HUES6 (cell line): ENCODE measurements at regions not wholly inside any gene's neighbourhood (a gene's known extent, or its start where the extent isn't known, plus 50 kb on each side); places are given as distances from the start of the nearest gene placed in this dataset.

ENCODE experiments used
- H3K27ac ChIP-seq: 2 replicates; pipeline ENCODE4 v1.7.0; 2013; ENCODE audit warnings: low read depth, mild to moderate bottlenecking, low read length, inconsistent platforms
- H3K27me3 ChIP-seq: 2 replicates; pipeline ENCODE4 v1.6.1; 2013; ENCODE audit warnings: low read length; ENCODE audit not compliant: control insufficient read depth, insufficient read depth
- H3K36me3 ChIP-seq: 2 replicates; pipeline ENCODE4 v1.6.1; 2013; ENCODE audit warnings: low read length; ENCODE audit not compliant: control insufficient read depth, insufficient read depth
- H3K4me1 ChIP-seq: 2 replicates; pipeline ENCODE4 v1.6.1; 2013; ENCODE audit warnings: low read length; ENCODE audit not compliant: control insufficient read depth, insufficient read depth
- H3K4me3 ChIP-seq: 2 replicates; pipeline ENCODE4 v1.5.1; 2013; ENCODE audit warnings: low read depth, low read length
- H3K9ac ChIP-seq: one replicate; pipeline ENCODE4 v1.6.1; 2013; ENCODE audit warnings: mild to moderate bottlenecking, low read length
- H3K9me3 ChIP-seq: 2 replicates; pipeline ENCODE4 v1.6.1; 2013; ENCODE audit warnings: low read depth, low read length; ENCODE audit not compliant: control insufficient read depth, insufficient read depth

GRCh38 chr2:60167089-60167488, 386.4 kb downstream of the BCL11A start:
- Histone ChIP-seq H3K4me3 (no peak overlapping the region), H3K27me3 (no peaks in the 10 kb centered on the region), H3K9me3 (no peaks in the 10 kb centered on the region)

GRCh38 chr2:60163691-60164090, 389.8 kb downstream of the BCL11A start:
- Histone ChIP-seq H3K9ac (no peak overlapping the region), H3K4me1 (no peaks in the 10 kb centered on the region), H3K36me3 (no peaks in the 10 kb centered on the region)

More at GRCh38 chr2:60167089-60167488, 386.4 kb downstream of the BCL11A start:
- Histone ChIP-seq H3K27ac (no peak overlapping the region), H3K4me1 (no peaks in the 10 kb centered on the region), H3K9ac (no peak overlapping the region), H3K36me3 (no peaks in the 10 kb centered on the region)

GRCh38 chr2:60159519-60159918, 393.9 kb downstream of the BCL11A start:
- no peaks in the 10 kb centered on the region for H3K27me3 ChIP-seq
- H3K27ac ChIP-seq: no peak overlapping the region
- no peak overlapping the region for H3K9ac ChIP-seq
- H3K4me3 ChIP-seq: no peak overlapping the region
- H3K9me3 ChIP-seq: no peaks in the 10 kb centered on the region
- H3K4me1 ChIP-seq: no peaks in the 10 kb centered on the region
- no peaks in the 10 kb centered on the region for H3K36me3 ChIP-seq

More at GRCh38 chr2:60163691-60164090, 389.8 kb downstream of the BCL11A start:
- Histone ChIP-seq H3K9me3 (no peaks in the 10 kb centered on the region), H3K27ac (no peak overlapping the region), H3K27me3 (no peaks in the 10 kb centered on the region), H3K4me3 (no peak overlapping the region)

- H3K9ac ChIP-seq: no peak overlapping the region
- no peaks in the 10 kb centered on the region for H3K4me1 ChIP-seq
- H3K4me3 ChIP-seq: no peak overlapping the region
- no peak overlapping the region for H3K27ac ChIP-seq
- no peaks in the 10 kb centered on the region for H3K9me3 ChIP-seq
- no peaks in the 10 kb centered on the region for H3K36me3 ChIP-seq
- no peaks in the 10 kb centered on the region for H3K27me3 ChIP-seq
Observed at GRCh38 chr2:60158262-60158661, 395.2 kb downstream of the BCL11A start.

- H3K9ac ChIP-seq: no peak overlapping the region
- no peaks in the 10 kb centered on the region for H3K36me3 ChIP-seq
- no peaks in the 10 kb centered on the region for H3K4me1 ChIP-seq
- no peak overlapping the region for H3K27ac ChIP-seq
- H3K4me3 ChIP-seq: no peak overlapping the region
- H3K27me3 ChIP-seq: no peaks in the 10 kb centered on the region
- peaks cover 6% of the 10 kb centered on the region; the same call in 1 of the 2 replicates for H3K9me3 ChIP-seq
Observed at GRCh38 chr2:60157283-60157682, 396.2 kb downstream of the BCL11A start.

- Histone ChIP-seq H3K4me3 (no peak overlapping the region), H3K9me3 (peaks cover 6% of the 10 kb centered on the region; the same call in 1 of the 2 replicates), H3K27me3 (no peaks in the 10 kb centered on the region), H3K27ac (no peak overlapping the region), H3K36me3 (no peaks in the 10 kb centered on the region), H3K4me1 (no peaks in the 10 kb centered on the region), H3K9ac (no peak overlapping the region)
Observed at GRCh38 chr2:60154142-60154541, 399.3 kb downstream of the BCL11A start.

- H3K27ac ChIP-seq: no peak overlapping the region
- H3K4me1 ChIP-seq: no peaks in the 10 kb centered on the region
- H3K9me3 ChIP-seq: peaks cover 9% of the 10 kb centered on the region; the same call in 1 of the 2 replicates
- no peak overlapping the region for H3K4me3 ChIP-seq
- H3K36me3 ChIP-seq: no peaks in the 10 kb centered on the region
- no peak overlapping the region for H3K9ac ChIP-seq
- no peaks in the 10 kb centered on the region for H3K27me3 ChIP-seq
Observed at GRCh38 chr2:60152226-60152833, 401.1 kb downstream of the BCL11A start.

- Histone ChIP-seq H3K27me3 (no peaks in the 10 kb centered on the region), H3K9ac (no peak overlapping the region), H3K4me3 (no peak overlapping the region), H3K36me3 (no peaks in the 10 kb centered on the region), H3K27ac (no peak overlapping the region), H3K9me3 (peaks cover 11% of the 10 kb centered on the region; the same call in 1 of the 2 replicates), H3K4me1 (no peaks in the 10 kb centered on the region)
Observed at GRCh38 chr2:60149176-60149575, 404.3 kb downstream of the BCL11A start.

GRCh38 chr2:60148716-60149115, 404.7 kb downstream of the BCL11A start:
- Histone ChIP-seq H3K4me1 (no peaks in the 10 kb centered on the region), H3K9ac (no peak overlapping the region), H3K4me3 (no peak overlapping the region), H3K9me3 (peaks cover 11% of the 10 kb centered on the region; the same call in 1 of the 2 replicates), H3K27ac (no peak overlapping the region), H3K27me3 (no peaks in the 10 kb centered on the region), H3K36me3 (no peaks in the 10 kb centered on the region)

- H3K4me3 ChIP-seq: no peak overlapping the region
Observed at GRCh38 chr2:60140185-60140584, 413.3 kb downstream of the BCL11A start.

GRCh38 chr2:60136913-60137312, 416.5 kb downstream of the BCL11A start:
- no peaks in the 10 kb centered on the region for H3K27me3 ChIP-seq
- no peak overlapping the region for H3K9ac ChIP-seq
- no peaks in the 10 kb centered on the region for H3K4me1 ChIP-seq
- H3K36me3 ChIP-seq: no peaks in the 10 kb centered on the region
- peaks cover 39% of the 10 kb centered on the region for H3K9me3 ChIP-seq
- no peak overlapping the region for H3K27ac ChIP-seq
- H3K4me3 ChIP-seq: no peak overlapping the region

More at GRCh38 chr2:60140185-60140584, 413.3 kb downstream of the BCL11A start:
- H3K27ac ChIP-seq: no peak overlapping the region
- H3K27me3 ChIP-seq: no peaks in the 10 kb centered on the region
- peaks cover 36% of the 10 kb centered on the region for H3K9me3 ChIP-seq
- H3K36me3 ChIP-seq: no peaks in the 10 kb centered on the region
- no peak overlapping the region for H3K9ac ChIP-seq
- no peaks in the 10 kb centered on the region for H3K4me1 ChIP-seq
